HepG2 (cell line): ENCODE measurements at regions not wholly inside any gene's neighbourhood (a gene's known extent, or its start where the extent isn't known, plus 50 kb on each side); places are given as distances from the start of the nearest gene placed in this dataset.
A peak's percentile ranks its signal among the peaks of the same experiment; 100 is the strongest.

Experiments
- ATAC-seq: fragments of 200-7000 bp; cut with Tn5 transposase; 3 replicates; pipeline ENCODE4 v1.9.1; 2020; ENCODE audit warnings: mild to moderate bottlenecking, moderate library complexity
- BruUV-seq: library from RNA; stranded (reverse); fragments of 400-500 nt; replicated peaks from 2 replicates; lab custom pipeline; 2021; lab: Mats Ljungman, UMichigan
- CTCF ChIA-PET: fragments of 300-600 bp; formaldehyde crosslinking; extraction: SDS; loops from one replicate; lab custom pipeline; 2021; ENCODE audit warnings: low total read pairs, inconsistent platforms, low intra/inter-chr PET ratio; lab: Yijun Ruan, JAX
- POLR2A ChIA-PET: fragments of 350-600 bp; sonication (Branson Sonifier 250); formaldehyde crosslinking; loops from one replicate; lab custom pipeline; 2020; ENCODE audit warnings: antibody characterized with exemption, inconsistent platforms; lab: Yijun Ruan, JAX
- DNase-seq: peaks from one replicate; pipeline ENCODE4 v3.0.0-alpha.2; 2015; ENCODE audit warnings: low spot score
- FAIRE-seq: peaks from 3 replicates; lab custom pipeline; 2011; peaks lifted over from hg19 to GRCh38; lab: Jason Lieb, UNC
- H2AFZ ChIP-seq: one replicate; pipeline ENCODE4 v1.6.1; 2011; ENCODE audit warnings: low read length, inconsistent platforms
- H3K27ac ChIP-seq: fragments of 300-600 bp; 3 replicates; pipeline ENCODE4 v1.8.0; 2011; ENCODE audit warnings: mixed run types, mild to moderate bottlenecking, mixed read lengths, low read length, inconsistent platforms; ENCODE audit not compliant: insufficient read depth; ENCODE audit errors: extremely low read length
- H3K27me3 ChIP-seq, 2 experiments: fragments of 200-600 bp in 1 of 2; 2 replicates in 1 of 2; 3 replicates in 1 of 2; pipeline versions ENCODE4 v1.6.0 to v1.8.0; 2011; ENCODE audit warnings: low read length in 2 of 2, mild to moderate bottlenecking in 2 of 2, moderate library complexity in 2 of 2, inconsistent platforms in 1 of 2; ENCODE audit not compliant: insufficient read depth in 2 of 2, control insufficient read depth in 1 of 2
- H3K36me3 ChIP-seq, 2 experiments: fragments of 200-600 bp in 1 of 2; replicated peaks in 1 of 2; 2 replicates in 1 of 2; 3 replicates in 1 of 2; pipeline versions ENCODE4 v1.5.1 to v1.8.0; 2011; ENCODE audit warnings: low read length in 2 of 2, inconsistent platforms in 1 of 2; ENCODE audit not compliant: insufficient read depth in 2 of 2, control insufficient read depth in 1 of 2
- H3K4me1 ChIP-seq: 2 replicates; pipeline ENCODE4 v1.5.1; 2012; ENCODE audit warnings: low read length, inconsistent platforms; ENCODE audit not compliant: insufficient read depth
- H3K4me2 ChIP-seq: 2 replicates; pipeline ENCODE4 v1.6.0; 2011; ENCODE audit warnings: low read depth, low read length, inconsistent platforms
- H3K4me3 ChIP-seq, 3 experiments: fragments of 200-600 bp in 1 of 3; sonication (generic), shearing (Covaris generic) in 1 of 3; replicated peaks in 1 of 3; 2 replicates each; pipeline ENCODE4 v1.5.1; 2011 to 2016; ENCODE audit warnings: low read length in 3 of 3, inconsistent platforms in 2 of 3, low read depth in 2 of 3, mild to moderate bottlenecking in 2 of 3, control low read depth in 1 of 3, mixed read lengths in 1 of 3; ENCODE audit not compliant: insufficient read depth in 1 of 3
- H3K79me2 ChIP-seq: one replicate; pipeline ENCODE4 v1.6.1; 2011; ENCODE audit warnings: low read length, inconsistent platforms; ENCODE audit not compliant: insufficient read depth
- H3K9ac ChIP-seq: 2 replicates; pipeline ENCODE4 v1.6.0; 2011; ENCODE audit warnings: mild to moderate bottlenecking, low read depth, low read length, inconsistent platforms; ENCODE audit not compliant: insufficient read depth
- H3K9me3 ChIP-seq: 2 replicates; pipeline ENCODE4 v1.5.1; 2012; ENCODE audit warnings: mild to moderate bottlenecking, low read length
- H4K20me1 ChIP-seq: 2 replicates; pipeline ENCODE4 v1.6.0; 2011; ENCODE audit warnings: inconsistent platforms, mild to moderate bottlenecking, low read length, moderate library complexity; ENCODE audit not compliant: insufficient read depth
- CBX5 ChIP-seq: sonication (generic); formaldehyde crosslinking; IDR thresholded peaks from 2 replicates; pipeline ENCODE4 v1.4.0; 2020; ENCODE audit warnings: missing genetic modification reagents, borderline replicate concordance
- CEBPB ChIP-seq: IDR thresholded peaks from 2 replicates; pipeline ENCODE4 v1.6.1; 2011; ENCODE audit warnings: low read depth, low read length, improper control_type of control experiment, borderline replicate concordance
- CHCHD3 ChIP-seq: sonication (generic); formaldehyde crosslinking; IDR thresholded peaks from 2 replicates; pipeline ENCODE4 v1.8.0; 2022; ENCODE audit warnings: mild to moderate bottlenecking, missing genetic modification reagents, moderate library complexity
- GATAD1 ChIP-seq: IDR thresholded peaks from 2 replicates; pipeline ENCODE4 v1.6.1; 2016; ENCODE audit warnings: missing genetic modification reagents, missing compliant biosample characterization
- HDAC6 ChIP-seq: fragments of 200-600 bp; sonication (generic); IDR thresholded peaks from 2 replicates; pipeline ENCODE4 v1.7.0; 2017; ENCODE audit warnings: mild to moderate bottlenecking, antibody characterized with exemption, low read length, low read depth
- NFIB ChIP-seq: sonication (generic); formaldehyde crosslinking; IDR thresholded peaks from 2 replicates; pipeline ENCODE4 v1.9.0; 2021; ENCODE audit warnings: missing genetic modification reagents, mild to moderate bottlenecking, borderline replicate concordance
- PHF21A ChIP-seq: sonication (generic); formaldehyde crosslinking; IDR thresholded peaks from 2 replicates; pipeline ENCODE4 v1.5.0; 2020; ENCODE audit warnings: mild to moderate bottlenecking, missing genetic modification reagents
- PRDM4 ChIP-seq: sonication (generic); formaldehyde crosslinking; IDR thresholded peaks from 2 replicates; pipeline ENCODE4 v1.9.0; 2021; ENCODE audit warnings: missing genetic modification reagents, borderline replicate concordance
- RFXANK ChIP-seq: IDR thresholded peaks from 2 replicates; pipeline ENCODE4 v1.6.1; 2016
- SRF ChIP-seq: IDR thresholded peaks from 2 replicates; pipeline ENCODE4 v1.6.1; 2011; ENCODE audit warnings: mild to moderate bottlenecking, low read depth, low read length, moderate library complexity
- TRIM24 ChIP-seq: sonication (generic); formaldehyde crosslinking; IDR thresholded peaks from 2 replicates; pipeline ENCODE4 v1.8.0; 2022; ENCODE audit warnings: mild to moderate bottlenecking, missing genetic modification reagents
- ZBTB34 ChIP-seq: sonication (generic); formaldehyde crosslinking; IDR thresholded peaks from 2 replicates; pipeline ENCODE4 v1.8.0; 2022; ENCODE audit warnings: mild to moderate bottlenecking, missing genetic modification reagents
- ZNF160 ChIP-seq: sonication (generic); formaldehyde crosslinking; IDR thresholded peaks from 2 replicates; pipeline ENCODE4 v1.8.0; 2022; ENCODE audit warnings: mild to moderate bottlenecking, inconsistent platforms, missing genetic modification reagents
- ZNF20 ChIP-seq: sonication (generic); formaldehyde crosslinking; IDR thresholded peaks from 2 replicates; pipeline ENCODE4 v1.4.0; 2020; ENCODE audit warnings: mild to moderate bottlenecking, moderate library complexity, missing genetic modification reagents
- ZNF326 ChIP-seq: sonication (generic); formaldehyde crosslinking; IDR thresholded peaks from 2 replicates; pipeline ENCODE4 v1.4.0; 2020; ENCODE audit warnings: missing genetic modification reagents, borderline replicate concordance
- ZNF432 ChIP-seq: sonication (generic); formaldehyde crosslinking; IDR thresholded peaks from 2 replicates; pipeline ENCODE4 v1.5.0; 2020; ENCODE audit warnings: missing genetic modification reagents, mild to moderate bottlenecking, borderline replicate concordance
- ZNF766 ChIP-seq: sonication (generic); formaldehyde crosslinking; IDR thresholded peaks from 2 replicates; pipeline ENCODE4 v1.5.0; 2020; ENCODE audit warnings: missing genetic modification reagents, borderline replicate concordance
- ZNF879 ChIP-seq: sonication (generic); formaldehyde crosslinking; IDR thresholded peaks from 2 replicates; pipeline ENCODE4 v1.8.1; 2023; ENCODE audit warnings: missing genetic modification reagents
- WGBS: methylation state at CpG from one replicate; pipeline ENCODE4 v1.1.6; 2017; ENCODE audit warnings: low lambda C conversion rate; 5-methylcytosine and 5-hydroxymethylcytosine counted together
- in situ Hi-C: cut with HindIII; loops from 2 replicates; pipeline ENCODE4 v1.10.0; 2017; ENCODE audit warnings: low pct_unique_long_range_greater_than_20kb; ENCODE audit not compliant: extremely low pct_ligation_motif_present
- intact Hi-C: fragments of 100-400 bp; cut with micrococcal nuclease; formaldehyde crosslinking; loops from one replicate; pipeline ENCODE4 v1.10.0; 2022; ENCODE audit not compliant: unreplicated experiment

- ChIA-PET POLR2A (no interaction called here), CTCF (no interaction called here)
- Histone ChIP-seq H3K9ac (no peak overlapping the region), H3K79me2 (no peaks in the 10 kb centered on the region), H3K4me3 (no peak overlapping the region), H3K4me2 (no peak overlapping the region), H3K9me3 (peaks cover 18% of the 10 kb centered on the region; the same call in 1 of the 2 replicates), H3K4me1 (no peaks in the 10 kb centered on the region), H3K36me3 (no peaks in the 10 kb centered on the region), H3K27ac (no peak overlapping the region), H3K27me3 (no peaks in the 10 kb centered on the region), H2AFZ (no peak overlapping the region), H4K20me1 (no peaks in the 10 kb centered on the region)
- no peak for FAIRE-seq
- no peak for DNase-seq
- no peak for ATAC-seq
- no peak for TF ChIP-seq ZNF326
- no peak for TF ChIP-seq PHF21A (CRISPR knock-in tag)
- no peak for TF ChIP-seq CBX5 (CRISPR knock-in tag)
- no peak for TF ChIP-seq ZNF160
- TF ChIP-seq CEBPB: 0 out of 2 replicates have a peak, but pooled peaks have one; percentile 9
- no peak for TF ChIP-seq NFIB
- intact Hi-C loops: no loop called here
- in situ Hi-C loops: no loop called here
- BruUV-seq: no TSS peak
These were observed 640.2 kb upstream of the PKN2 start for GRCh38 chr1:88043834-88044233.

- no peaks in the 10 kb centered on the region for H3K9me3 ChIP-seq
- BruUV-seq: no TSS peak
- TF ChIP-seq ZBTB34 (CRISPR knock-in tag) (no peak), TRIM24 (CRISPR knock-in tag) (no peak), HDAC6 (no peak), ZNF432 (CRISPR knock-in tag) (no peak), GATAD1 (CRISPR knock-in tag) (no peak), ZNF20 (CRISPR knock-in tag) (no peak), RFXANK (CRISPR knock-in tag) (no peak), ZNF879 (no peak), SRF (no peak), ZNF766 (CRISPR knock-in tag) (no peak), CHCHD3 (no peak), PRDM4 (CRISPR knock-in tag) (no peak)
These were observed 631.9 kb upstream of the PKN2 start for GRCh38 chr1:88052167-88052566.

More at GRCh38 chr1:88052167-88052566, 631.9 kb upstream of the PKN2 start:
- no peaks in the 10 kb centered on the region for H3K79me2 ChIP-seq
- POLR2A ChIA-PET: no interaction called here
- intact Hi-C loops: no loop called here
- no peak overlapping the region for H2AFZ ChIP-seq
- H3K4me1 ChIP-seq: no peaks in the 10 kb centered on the region
- peaks cover 0 to 5% of the 10 kb centered on the region in 2 experiments; a peak in 1 of 5 replicates for H3K27me3 ChIP-seq
- H4K20me1 ChIP-seq: no peaks in the 10 kb centered on the region
- H3K4me2 ChIP-seq: no peak overlapping the region
- H3K9ac ChIP-seq: no peak overlapping the region
- no peaks in the 10 kb centered on the region for H3K36me3 ChIP-seq
- CTCF ChIA-PET: no interaction called here
- 0% methylated on average over 1 of the region's 1 CpG for WGBS
- in situ Hi-C loops: no loop called here
- ATAC-seq (peak; percentile 68), DNase-seq (no peak), FAIRE-seq (no peak)
- no peak overlapping the region for H3K27ac ChIP-seq
- no peak overlapping the region for H3K4me3 ChIP-seq
